ENCODE measurements at regions not wholly inside any gene's neighbourhood (a gene's known extent, or its start where the extent isn't known, plus 50 kb on each side); places are given as distances from the start of the nearest gene placed in this dataset.

- no peak for DNase-seq (ENCODE audit: low spot score)
Observed at GRCh38 chr12:17540921-17541320, 549.1 kb downstream of the RERGL start.

DNA sequence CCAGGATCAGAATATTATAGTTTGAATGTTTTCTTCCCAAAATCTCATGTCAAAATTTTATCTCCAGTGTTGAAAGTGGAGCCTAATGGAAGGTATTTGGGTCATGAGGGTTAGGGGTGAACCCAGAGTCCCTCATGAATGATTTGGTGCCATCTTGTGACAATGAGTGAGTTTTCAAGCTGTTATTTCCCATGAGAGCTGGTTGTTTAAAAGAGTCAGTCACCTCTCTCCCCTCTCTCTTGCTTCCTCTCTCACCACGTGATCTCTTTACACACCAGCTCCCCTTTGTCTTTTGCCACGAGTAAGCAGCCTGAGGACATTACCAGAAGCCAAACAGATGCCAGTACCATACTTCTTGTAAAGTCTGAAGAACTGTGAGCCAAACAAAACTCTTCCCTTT is 561.6 kb downstream of the RERGL start:
- no peak for DNase-seq (ENCODE audit: low spot score)

DNA sequence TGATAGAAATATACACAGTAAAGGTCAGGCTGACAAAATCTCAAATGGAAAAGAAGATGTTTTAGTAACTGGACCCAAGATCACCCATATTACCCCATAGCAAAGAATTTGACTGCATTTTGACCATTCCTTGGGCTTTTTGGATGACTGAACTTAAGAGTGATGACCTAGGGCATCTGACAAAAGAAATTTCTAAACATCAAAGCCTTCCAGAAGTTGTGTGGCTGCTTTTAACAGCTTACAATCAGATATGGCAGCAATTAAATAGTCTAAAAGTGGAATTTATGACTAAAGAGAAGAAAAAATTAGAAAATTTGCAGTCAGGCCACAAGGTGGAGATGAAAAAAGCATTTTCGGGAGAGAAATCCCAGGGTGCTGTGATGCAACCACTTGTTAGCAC is 563.0 kb downstream of the RERGL start:
- no peak for DNase-seq (ENCODE audit: low spot score)

DNA sequence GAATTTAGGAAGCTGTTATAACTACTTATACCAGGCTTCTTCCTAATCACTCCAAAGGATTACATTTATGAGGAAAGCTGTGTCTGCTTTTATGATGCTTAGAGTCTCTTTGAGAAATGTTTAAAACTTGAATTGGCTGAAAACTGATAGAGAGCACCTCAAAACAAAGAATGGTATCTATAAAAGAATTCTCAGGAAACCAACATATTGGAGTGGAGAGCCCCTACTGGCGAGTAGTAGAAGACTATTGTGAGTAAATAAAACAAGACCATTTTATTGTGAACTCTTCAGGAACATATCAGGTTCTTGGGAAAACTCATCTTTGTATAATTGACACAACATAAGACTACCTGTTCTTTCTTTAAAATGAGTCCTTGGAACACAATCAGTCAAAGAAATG is 578.6 kb downstream of the RERGL start:
- DNase-seq (ENCODE audit: low spot score) = no peak

GRCh38 chr12:17507336-17507735 is 582.7 kb downstream of the RERGL start:
- DNase-seq (ENCODE audit: low spot score) = no peak

DNA sequence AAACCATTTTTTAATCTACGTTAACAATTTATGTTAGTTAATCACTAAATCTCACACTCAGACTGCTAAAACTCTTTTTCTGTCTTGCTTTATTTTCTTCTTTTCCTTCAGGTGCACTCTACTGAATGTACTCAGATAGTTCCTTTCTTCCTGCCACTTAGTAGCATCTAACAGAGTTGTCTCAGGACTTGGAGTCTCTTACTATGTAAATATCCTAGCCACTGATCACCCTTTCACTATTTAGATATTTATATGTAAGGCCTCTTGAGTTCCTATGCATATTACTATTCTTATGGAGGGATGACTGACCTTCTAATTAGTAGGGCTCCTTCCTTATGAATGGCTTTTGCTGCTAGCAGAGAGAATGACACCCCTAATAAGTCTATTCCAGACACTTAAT is 586.3 kb downstream of the RERGL start:
- no peak for DNase-seq (ENCODE audit: low spot score)

- DNase-seq (ENCODE audit: low spot score) = no peak
Observed at GRCh38 chr12:17489452-17489851, 600.5 kb downstream of the RERGL start.

- no peak for DNase-seq (ENCODE audit: low spot score)
Observed at GRCh38 chr12:17478908-17479673, 610.9 kb downstream of the RERGL start.

DNA sequence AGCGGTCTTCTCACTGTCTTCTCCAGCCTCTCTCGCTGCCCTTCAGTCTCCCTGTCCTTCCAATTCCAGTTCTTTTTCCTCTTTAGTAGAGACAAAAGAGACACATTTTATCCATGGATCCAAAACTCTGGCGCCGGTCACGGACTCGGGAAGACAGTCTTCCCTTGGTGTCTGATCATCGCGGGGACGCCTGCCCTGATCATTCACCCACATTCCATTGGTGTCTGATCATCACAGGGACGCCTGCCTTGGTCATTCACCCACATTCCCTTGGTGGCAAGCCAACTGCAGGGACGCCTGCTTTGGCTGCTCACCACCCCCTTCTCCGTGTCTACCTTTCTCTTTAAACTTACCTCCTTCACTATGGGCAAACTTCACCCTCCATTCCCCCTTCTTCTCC is 619.5 kb downstream of the RERGL start:
- DNase-seq (ENCODE audit: low spot score) = no peak

- DNase-seq (ENCODE audit: low spot score) = no peak
Observed at GRCh38 chr12:17459214-17459613, 630.8 kb downstream of the RERGL start.

DNA sequence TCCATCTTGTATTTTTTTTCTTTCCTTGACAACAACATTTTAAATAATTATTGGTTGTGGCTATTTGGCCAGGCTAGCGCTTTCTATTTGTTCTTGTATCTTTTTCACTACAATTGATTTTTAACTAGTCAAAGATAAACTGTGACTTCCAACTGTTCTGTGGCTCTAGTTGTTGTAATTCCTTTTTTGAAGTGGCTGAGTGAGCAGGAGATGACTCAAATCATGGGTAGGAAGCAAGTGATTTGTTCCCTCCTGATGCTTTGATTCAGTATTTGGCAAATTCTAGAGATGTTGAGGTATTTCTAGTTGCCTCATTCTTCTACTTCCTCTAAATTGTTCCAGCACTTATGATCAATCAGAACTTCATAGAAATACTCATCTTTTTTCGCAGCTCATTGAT is 633.5 kb downstream of the RERGL start:
- no peak for DNase-seq (ENCODE audit: low spot score)

- no peak for DNase-seq (ENCODE audit: low spot score)
Observed at GRCh38 chr12:17438141-17438540, 651.9 kb downstream of the RERGL start.

DNA sequence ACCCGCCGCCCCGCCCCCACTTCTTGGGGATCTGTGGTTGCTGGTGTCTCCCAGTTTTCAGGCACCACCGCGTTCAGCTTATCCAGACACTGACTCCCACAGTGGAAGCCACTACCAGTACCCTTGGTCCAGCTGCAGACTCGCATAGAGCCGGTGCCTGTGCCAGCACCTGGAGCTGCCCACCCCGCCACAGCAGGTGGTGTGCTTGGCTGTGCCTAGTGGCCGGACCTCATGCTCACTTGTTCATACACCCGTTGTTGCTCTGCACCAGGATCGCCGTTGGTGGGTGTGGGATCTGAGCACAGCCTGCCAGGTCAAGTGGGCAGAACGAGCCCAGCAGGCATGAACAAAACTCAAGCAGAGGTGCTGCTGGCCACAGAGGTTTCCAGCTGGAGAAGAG is 673.2 kb downstream of the RERGL start:
- no peak for DNase-seq (ENCODE audit: low spot score)

DNA sequence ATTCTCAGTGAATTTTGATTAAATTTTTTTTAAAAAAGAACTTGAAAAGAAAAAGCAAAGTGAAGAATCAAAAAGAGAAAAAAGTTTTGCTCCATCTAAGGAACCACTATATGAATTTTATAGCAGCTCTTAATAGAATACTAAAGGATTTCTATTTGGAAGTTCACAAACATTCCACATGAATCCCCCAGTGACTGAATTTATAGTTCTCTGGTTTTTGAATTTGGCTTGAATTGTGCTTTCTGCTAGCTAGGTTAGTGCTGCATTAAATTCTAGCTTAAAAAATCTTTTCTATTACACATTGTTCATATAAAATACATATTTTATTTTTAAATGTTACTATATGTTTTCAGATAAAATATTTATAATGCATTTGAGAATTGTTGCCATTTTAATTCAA is 675.4 kb downstream of the RERGL start:
- no peak for DNase-seq (ENCODE audit: low spot score)

- DNase-seq (ENCODE audit: low spot score) = no peak
Observed at GRCh38 chr12:17411662-17412061, 678.3 kb downstream of the RERGL start.

DNA sequence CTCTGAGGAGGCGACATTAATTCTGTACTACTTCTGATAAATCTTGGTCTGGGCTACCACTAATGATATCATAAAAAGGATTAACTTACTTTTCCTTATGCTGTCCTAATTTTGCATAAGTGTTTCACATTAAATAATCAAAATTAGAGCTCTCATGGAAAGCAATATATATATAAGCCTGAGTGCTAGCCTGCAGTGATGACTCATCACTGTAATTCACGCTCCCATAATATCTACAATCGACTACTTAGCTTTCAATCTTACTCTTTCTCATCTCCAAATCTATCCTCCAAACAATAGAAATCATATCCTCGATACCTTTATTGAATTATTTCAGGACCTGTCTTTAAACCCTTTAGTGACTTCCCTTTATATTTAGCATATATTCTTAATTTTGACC is 701.3 kb downstream of the RERGL start:
- DNase-seq (ENCODE audit: low spot score) = no peak

- no peak for DNase-seq (ENCODE audit: low spot score)
Observed at GRCh38 chr12:17383321-17383720, 706.7 kb downstream of the RERGL start.

GRCh38 chr12:17381211-17381610 is 708.8 kb downstream of the RERGL start:
- DNase-seq (ENCODE audit: low spot score) = no peak

DNA sequence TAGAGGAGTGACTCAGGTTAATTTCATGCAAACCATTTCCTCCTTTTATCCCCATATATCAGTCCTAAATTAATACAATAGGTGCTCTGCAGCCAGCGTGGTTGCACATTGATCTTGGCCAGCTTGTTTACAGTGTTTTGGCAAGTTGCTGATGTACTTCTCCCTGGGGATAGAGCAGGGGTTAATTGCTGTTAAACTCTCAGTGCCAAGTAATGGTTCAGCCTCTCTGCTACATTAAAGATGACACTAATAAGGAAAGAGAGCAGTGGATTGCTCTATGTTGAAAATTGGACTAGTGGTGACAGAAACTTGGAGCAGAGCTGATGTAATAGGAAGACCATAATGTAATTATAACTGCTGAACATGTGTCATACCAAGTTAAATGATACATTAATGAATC is 717.5 kb downstream of the RERGL start:
- DNase-seq (ENCODE audit: low spot score) = no peak

DNA sequence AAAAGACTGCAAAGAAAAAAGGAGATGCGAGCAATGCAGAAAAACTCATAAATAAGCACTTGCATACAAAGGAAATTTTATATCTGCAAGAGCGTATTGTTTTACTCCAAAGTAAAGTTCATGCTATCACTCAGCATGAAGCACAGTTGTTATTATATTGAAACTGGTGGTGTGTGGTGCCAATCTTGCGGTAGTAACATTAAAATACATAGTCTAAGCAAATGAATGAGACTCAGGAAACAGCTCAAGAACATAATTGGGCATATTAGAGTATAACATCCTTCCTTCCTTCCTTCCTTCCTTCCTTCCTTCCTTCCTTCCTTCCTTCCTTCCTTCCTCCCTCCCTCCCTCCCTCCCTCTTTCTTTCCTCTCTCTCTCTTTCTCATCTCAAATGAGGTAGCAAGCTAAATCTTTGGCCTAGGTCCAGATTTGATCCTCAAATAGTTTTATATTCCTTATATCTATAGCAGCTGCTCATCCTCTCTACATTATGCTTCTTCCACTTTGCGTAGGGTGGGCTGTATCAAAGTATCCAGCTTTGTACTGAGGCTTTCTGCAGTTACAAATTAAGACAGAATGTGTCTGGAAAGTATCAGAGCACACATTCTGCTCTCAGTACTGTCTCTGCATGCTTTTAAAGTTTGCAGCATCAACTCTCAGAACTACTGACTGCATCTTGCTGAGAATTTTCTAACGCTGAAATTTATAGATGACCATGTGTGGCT is 718.3 kb downstream of the RERGL start:
- DNase-seq (ENCODE audit: low spot score) = no peak

DNA sequence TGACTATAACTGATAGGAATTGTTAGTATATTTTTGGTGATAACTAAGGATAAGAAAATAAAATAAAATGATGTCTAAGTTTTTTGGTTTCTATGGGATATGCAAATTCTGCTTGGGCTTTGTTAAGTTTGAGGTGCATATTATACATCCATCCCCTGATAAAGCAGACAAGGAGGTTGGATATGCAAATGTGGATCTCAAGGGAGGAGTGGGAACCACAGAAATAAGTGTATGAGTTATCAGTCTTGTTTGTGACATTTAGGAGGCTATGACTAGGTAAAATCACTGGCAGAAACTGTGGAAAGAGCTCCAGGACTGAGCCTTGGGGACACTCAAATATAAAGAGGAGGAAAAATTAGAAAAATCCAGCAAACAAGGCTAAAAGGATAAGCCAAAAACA is 719.4 kb downstream of the RERGL start:
- DNase-seq (ENCODE audit: low spot score) = no peak

- DNase-seq (ENCODE audit: low spot score) = no peak
Observed at GRCh38 chr12:17369556-17369955, 720.4 kb downstream of the RERGL start.

DNA sequence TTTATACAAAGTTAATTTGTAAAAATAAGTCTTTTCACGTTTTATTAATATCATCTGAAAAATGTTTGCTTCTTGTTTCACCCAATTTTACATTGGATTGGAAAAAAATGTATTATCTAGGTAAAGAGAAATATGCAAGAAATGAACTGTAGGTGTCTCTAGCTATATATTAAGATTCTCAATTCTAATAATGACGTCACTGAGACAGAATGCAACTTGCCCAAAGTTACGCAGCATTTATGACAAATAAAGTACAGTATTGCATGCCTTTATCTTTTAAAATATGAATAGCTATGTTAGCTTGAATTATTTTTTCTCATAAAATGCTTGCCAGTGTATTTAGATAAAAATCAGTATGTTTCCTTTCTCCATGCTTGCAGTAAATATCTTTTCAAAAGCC is 728.8 kb downstream of the RERGL start:
- no peak for DNase-seq (ENCODE audit: low spot score)

DNA sequence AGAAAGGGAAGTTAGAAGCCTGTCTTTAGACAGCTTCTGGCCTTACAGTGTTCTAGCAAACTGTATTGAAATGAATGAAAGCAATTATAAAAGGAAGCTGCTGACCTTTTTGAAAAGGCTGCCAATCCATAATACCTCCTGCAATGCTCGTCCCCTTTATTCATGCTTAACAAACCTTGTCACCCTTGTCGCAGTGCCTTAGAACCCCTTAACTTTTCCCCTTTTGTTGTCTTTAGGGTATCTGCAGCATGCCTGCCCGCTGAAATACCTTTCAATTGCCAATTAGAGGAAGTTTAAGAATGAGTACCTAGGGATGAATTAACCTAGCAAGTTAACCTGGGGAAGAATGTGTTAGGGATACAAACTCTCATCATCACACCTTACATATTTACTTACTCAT is 731.2 kb downstream of the RERGL start:
- no peak for DNase-seq (ENCODE audit: low spot score)
